Fibroblast of skin of right biceps (primary cell): ENCODE measurements at regions not wholly inside any gene's neighbourhood (a gene's known extent, or its start where the extent isn't known, plus 50 kb on each side); places are given as distances from the start of the nearest gene placed in this dataset.
"Not testable (repeated sequence)": the region's sequence is repeated elsewhere in the genome, so short reads cannot be mapped to it uniquely, and the experiment has no call there.

Experiments used
- DNase-seq: peaks from one replicate; pipeline ENCODE4 v3.0.0-alpha.2; 2013

DNA sequence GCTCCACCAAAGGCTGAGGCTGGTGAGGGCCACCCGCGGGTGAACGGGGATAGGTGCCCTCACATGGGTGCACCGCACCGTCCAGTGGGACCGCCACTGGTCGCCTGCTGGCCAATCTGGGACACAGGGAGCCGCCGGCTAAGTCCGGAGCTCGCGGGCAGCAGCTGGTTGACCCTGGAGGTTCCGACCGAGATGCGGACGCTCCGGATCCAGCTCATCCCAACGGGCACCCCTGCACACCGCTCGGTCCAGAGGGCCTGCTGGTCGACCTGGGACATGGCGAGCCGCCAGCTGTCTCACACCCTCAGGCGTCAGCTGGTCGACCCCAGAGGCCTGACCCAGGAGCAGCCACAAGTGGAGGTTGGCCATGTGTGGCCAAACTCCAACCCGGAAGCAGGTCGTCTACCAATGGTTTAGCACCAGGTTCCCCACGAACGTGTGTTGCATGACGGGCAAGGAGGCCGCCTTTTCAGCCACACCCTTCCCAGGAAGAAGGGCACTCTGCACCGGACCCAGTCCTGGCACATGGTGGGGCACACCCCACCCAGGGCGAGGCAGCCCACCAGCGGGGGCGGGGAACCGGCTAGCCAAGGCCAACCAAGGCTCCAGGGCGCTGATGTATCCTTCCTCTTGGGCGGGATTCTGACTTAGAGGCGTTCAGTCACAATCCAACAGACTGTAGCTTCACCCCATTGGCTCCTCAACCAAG, 746.0 kb upstream of the DEFB115 start:
- DNase-seq, result no peak

- no peak for DNase-seq
Observed at GRCh38 chr20:30513050-30513628, 744.3 kb upstream of the DEFB115 start.

DNA sequence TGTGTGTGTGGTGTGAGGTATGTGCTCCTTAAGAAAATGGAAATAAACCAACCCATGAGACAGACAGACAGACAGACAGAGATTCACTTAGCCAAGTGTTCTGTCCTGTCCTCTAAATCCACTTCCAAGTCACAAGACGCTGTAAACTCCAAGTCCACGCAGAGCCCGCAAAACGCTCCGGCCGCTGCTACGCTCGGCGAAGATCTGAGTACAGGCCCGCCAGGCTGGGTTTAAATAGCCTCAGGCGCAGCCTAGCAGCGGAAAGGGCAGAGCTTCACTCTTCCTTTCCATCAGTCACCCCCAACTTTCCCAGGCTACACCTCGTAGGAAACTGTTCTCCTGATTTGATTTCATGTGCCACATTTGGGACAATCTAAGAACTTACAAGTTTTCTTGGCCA, 741.5 kb upstream of the DEFB115 start:
- DNase-seq, result not testable (repeated sequence)

DNA sequence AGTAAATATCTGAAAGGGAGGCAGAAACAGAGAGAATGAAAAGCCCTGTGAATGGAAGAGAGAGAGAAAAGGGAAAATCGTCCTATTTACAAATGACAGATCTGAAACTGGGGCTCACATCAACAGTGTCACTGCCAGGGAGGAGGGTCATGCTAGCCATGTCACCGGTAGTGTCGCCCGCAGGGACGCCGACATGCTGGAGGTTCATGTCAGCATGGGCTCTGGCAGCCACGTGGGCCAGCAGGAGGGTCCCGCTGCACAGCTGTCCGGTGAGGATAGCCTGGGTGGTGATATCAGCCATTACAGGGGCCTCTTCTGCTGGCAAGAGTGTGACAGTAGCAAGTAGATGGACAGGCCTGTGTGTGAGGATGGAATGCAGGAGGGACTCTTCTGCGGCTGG, 738.6 kb upstream of the DEFB115 start:
- DNase-seq, result not testable (repeated sequence)

- not testable (repeated sequence) for DNase-seq
Observed at GRCh38 chr20:30521686-30522415, 735.6 kb upstream of the DEFB115 start.

DNA sequence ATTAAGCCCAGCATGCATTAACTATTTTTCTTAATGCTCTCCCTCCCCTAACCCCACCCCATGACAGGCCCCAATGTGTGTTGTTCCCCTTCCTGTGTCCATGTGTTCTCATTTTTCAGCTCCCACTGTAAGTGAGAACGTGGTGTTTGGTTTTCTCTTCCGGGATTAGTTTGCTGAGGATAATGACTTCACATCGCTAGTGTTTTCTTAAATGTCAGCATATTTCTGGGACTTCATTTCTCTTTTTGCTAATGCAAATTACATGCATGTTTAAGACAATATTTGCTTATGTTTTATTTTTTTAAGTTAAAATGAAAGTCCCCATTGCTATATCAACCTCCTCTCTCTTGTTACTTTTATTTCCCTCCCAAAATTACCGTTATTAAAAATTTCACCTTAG, 733.3 kb upstream of the DEFB115 start:
- not testable (repeated sequence) for DNase-seq

GRCh38 chr20:30524761-30525160, 732.7 kb upstream of the DEFB115 start:
- DNase-seq, result not testable (repeated sequence)

- DNase-seq, result not testable (repeated sequence)
Observed at GRCh38 chr20:30533653-30534052, 723.8 kb upstream of the DEFB115 start.

DNA sequence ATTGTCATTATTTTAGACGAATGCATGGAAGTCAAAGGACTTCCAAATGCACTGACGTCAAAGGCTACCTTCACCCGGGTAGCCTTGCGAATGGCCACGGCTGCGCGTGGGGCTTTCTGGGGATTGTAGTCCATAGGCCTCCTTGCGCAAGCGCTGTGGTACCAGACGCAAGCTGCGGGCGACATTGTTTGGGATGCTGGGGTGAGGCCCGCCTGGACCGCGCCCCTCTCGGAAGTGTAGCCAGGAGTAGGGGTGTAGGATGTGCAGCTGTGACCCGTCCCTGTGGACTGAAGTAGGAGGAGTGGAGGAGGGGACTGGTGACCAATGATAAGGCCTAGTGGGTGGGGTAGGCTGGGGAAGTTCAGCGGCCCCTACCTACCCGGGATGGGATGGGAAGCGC, 720.0 kb upstream of the DEFB115 start:
- not testable (repeated sequence) for DNase-seq

GRCh38 chr20:30540330-30541069, 717.0 kb upstream of the DEFB115 start:
- DNase-seq, result not testable (repeated sequence)

GRCh38 chr20:30551236-30551635, 706.2 kb upstream of the DEFB115 start:
- not testable (repeated sequence) for DNase-seq

DNA sequence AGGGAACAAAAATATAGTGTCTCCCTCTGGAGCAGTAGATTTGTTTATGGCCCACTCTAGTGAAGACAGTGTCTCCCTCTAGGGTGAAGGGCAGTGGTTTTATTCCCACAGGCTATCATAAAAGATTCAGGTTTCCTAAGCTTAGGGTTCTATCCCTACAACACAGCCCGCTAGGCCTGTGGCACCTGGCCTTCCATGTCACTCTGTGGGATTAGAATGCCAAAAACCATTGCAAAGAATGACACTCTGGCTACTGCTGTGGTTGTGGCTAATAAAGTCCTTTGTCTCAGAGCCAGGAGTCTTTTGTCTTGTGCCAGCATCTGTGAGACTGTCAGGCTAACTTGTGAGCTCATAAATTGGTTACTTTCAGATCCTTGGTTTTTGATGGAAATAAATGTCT, 700.7 kb upstream of the DEFB115 start:
- DNase-seq, result not testable (repeated sequence)

DNA sequence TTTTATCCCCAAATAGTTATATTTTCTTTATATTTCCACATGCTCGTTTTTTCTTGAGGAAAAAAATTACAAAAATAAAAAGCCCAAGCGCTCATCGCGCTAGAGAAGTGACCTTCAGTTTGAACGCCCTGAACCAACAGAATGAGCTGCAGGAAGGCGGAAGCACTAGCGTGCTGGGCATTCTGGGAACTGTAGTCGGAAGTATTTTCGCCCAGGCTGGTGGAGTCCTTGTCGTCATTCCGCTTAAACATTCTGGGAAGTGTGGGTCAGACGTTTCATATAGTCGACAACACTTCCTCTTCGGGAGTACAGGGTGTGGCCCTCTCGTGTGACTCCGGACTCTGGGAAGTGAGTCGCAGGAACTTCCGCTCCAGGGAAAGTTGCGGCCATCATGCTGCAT, 692.4 kb upstream of the DEFB115 start:
- DNase-seq, result not testable (repeated sequence)

GRCh38 chr20:30569867-30570266, 687.6 kb upstream of the DEFB115 start:
- not testable (repeated sequence) for DNase-seq

DNA sequence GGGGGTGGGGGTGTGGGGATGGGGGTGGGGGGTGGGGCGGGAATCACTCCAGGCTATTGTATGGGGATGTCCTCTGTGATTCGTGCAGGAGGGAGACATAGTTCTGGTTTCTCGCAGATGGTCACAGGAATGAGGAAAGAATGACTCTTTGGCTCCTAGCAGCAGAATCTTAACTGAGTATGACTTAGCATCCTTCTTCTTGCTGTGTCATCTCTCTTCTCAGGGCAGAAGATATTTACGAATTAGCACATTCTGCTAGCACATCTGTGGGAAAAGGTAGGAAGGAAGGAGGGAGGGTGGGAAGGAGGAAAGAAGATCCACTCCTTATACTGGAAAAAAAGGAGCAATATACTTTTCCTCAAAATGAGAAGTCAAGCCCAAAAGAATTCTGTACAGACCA, 686.8 kb upstream of the DEFB115 start:
- DNase-seq, result not testable (repeated sequence)

DNA sequence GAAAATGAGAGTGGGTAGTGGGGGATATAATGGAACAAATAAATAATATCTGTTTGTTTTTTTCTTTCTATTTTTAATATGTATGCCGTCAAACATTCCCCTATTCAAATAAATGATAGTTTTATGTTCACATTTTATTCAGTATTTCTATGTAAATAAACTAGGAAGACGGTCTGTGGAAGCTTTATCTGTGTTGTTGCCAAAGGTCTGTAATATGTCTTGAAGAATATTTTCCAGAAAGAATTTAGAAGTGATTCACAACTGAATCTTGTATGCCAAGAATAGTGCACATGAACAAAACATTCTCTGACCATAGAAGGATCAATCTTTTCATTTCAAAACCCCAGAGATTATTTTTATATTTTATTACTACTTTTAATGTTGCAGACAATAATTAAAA, 683.1 kb upstream of the DEFB115 start:
- not testable (repeated sequence) for DNase-seq

DNA sequence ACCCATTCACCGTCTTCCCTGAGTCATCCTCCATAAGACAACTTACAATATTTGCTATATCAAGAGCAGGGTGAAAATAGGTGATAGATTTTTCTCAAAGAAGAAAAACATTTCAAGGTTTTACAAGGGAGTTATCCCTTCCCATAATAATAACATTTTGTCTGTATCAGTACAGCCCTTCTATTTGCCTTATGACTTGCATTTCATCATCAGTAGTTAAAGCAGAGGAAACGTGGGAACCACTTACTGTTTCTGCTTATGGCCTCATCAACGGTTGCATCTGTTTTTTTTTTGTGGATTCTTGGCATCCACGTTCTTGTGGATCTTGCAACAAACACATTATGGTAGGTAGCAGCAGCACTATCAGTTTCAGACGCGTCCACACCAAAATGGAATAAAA, 678.4 kb upstream of the DEFB115 start:
- not testable (repeated sequence) for DNase-seq

- peak; percentile 76 for DNase-seq
Observed at GRCh38 chr20:30579824-30580438, 677.5 kb upstream of the DEFB115 start.

GRCh38 chr20:30581839-30582238, 675.6 kb upstream of the DEFB115 start:
- DNase-seq, result not testable (repeated sequence)

DNA sequence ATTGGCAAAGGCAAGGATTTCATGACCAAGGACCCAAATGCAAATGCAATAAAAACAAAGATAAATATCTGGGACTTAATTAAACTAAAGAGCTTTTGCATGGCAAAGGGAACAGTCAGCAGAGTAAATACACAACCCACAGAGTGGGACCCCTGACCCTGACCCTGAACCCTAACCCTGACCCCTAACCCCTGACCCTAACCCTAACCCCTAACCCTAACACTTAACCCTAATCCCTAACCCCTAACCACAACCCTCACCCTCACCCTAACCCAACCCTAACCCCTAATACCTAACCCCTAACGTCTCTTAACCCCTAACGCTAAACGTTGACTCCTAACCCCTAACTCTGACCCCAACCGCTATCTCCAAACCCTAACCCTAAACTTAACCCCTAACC, 673.1 kb upstream of the DEFB115 start:
- DNase-seq, result not testable (repeated sequence)

GRCh38 chr20:30585244-30585796, 672.1 kb upstream of the DEFB115 start:
- peak; percentile 61 for DNase-seq

- not testable (repeated sequence) for DNase-seq
Observed at GRCh38 chr20:30586178-30586577, 671.3 kb upstream of the DEFB115 start.
